ENCODE measurements at regions not wholly inside any gene's neighbourhood (a gene's known extent, or its start where the extent isn't known, plus 50 kb on each side); places are given as distances from the start of the nearest gene placed in this dataset.
"Not testable (repeated sequence)": the region's sequence is repeated elsewhere in the genome, so short reads cannot be mapped to it uniquely, and the experiment has no call there.

DNA sequence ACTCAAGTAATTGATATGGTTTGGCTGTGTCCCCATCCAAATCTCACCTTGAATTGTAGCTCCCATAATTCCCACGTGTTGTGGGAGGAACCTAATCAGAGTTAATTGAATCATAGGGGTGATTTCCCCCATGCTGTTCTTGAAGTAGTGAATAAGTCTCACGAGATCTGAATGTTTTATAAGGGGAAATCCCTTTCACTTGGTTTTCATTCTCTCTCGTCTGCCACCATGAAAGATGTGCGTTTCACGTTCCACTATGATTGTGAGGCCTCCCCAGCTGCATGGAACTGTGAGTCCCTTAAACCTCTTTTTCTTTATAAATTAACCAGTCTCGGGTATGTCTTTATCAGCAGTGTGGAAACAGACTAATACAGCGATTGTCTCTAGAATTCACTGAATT lies 135.4 kb downstream of the BACH1 start:
- CTCF ChIA-PET, result no interaction called here
- POLR2A ChIA-PET, result no interaction called here
- TF ChIP-seq CTBP1 (IDR thresholded peaks at IDR 0.05; ENCODE audit: borderline replicate concordance) (no peak), ZNF384 (IDR thresholded peaks at IDR 0.05) (no peak), TARDBP (IDR thresholded peaks at IDR 0.05) (no peak), FOXA1 (IDR thresholded peaks at IDR 0.05) (no peak), SP1 (IDR thresholded peaks at IDR 0.05) (no peak), BHLHE40 (IDR thresholded peaks at IDR 0.05; ENCODE audit: borderline replicate concordance) (no peak), LEF1 (IDR thresholded peaks at IDR 0.05; ENCODE audit: borderline replicate concordance) (no peak), NFRKB (IDR thresholded peaks at IDR 0.05) (no peak)

DNA sequence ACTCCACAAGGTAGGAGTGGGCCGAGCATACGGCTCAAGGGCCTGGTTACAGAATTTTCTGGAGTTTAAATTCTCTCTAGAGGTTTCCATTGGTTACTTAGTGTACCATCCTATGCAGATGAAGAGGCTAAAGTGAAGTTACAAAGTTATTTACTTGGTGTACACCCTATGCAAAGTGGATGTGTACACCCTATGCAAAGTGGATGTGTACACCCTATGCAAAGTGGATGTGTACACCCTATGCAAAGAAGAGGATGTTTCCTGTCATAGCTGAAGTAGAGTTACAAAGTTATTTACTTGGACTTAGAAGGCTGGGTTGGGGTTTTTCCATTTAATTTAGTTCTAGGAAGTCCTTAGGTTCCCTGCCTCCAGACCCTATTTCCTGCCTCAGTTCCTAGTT lies 136.3 kb downstream of the BACH1 start:
- CTCF ChIA-PET; POLR2A ChIA-PET; DNase-seq (ENCODE audit: extremely low spot score): not testable (repeated sequence)

More for the DNA sequence above, 135.4 kb downstream of the BACH1 start:
- no peak for DNase-seq (ENCODE audit: extremely low spot score)

DNA sequence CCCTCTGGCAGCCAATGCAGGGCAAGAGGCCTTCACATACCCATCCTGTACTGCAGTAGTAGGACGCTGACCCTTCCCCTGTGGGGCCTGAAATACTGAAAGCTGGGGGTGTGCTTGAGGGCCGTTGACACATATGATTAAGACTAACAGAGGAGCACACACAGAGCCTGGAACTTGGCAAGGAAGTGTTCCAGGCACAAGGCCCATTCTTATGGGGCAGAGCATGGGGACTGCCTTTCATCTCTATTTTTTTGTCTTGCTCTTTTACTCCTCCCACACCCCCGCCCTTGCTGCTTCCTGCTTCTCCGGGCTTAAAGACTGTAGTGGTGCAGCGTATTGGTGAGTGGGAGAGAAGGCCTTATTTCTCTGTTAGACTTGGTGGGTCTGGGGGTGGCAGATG lies 137.4 kb downstream of the BACH1 start:
- TF ChIP-seq HDGF (IDR thresholded peaks at IDR 0.05; ENCODE audit: borderline replicate concordance) (no peak), NFRKB (IDR thresholded peaks at IDR 0.05) (no peak), CTBP1 (IDR thresholded peaks at IDR 0.05; ENCODE audit: borderline replicate concordance) (no peak), ELF4 (IDR thresholded peaks at IDR 0.05) (no peak), FOXK2 (IDR thresholded peaks at IDR 0.05) (no peak), FOXA1 (IDR thresholded peaks at IDR 0.05) (no peak), SUZ12 (IDR thresholded peaks at IDR 0.05) (no peak), ARNT (IDR thresholded peaks at IDR 0.05) (no peak), ZNF384 (IDR thresholded peaks at IDR 0.05) (no peak), BHLHE40 (IDR thresholded peaks at IDR 0.05; ENCODE audit: borderline replicate concordance) (no peak), TARDBP (IDR thresholded peaks at IDR 0.05) (no peak)
- TF ChIP-seq, protein P1, sequence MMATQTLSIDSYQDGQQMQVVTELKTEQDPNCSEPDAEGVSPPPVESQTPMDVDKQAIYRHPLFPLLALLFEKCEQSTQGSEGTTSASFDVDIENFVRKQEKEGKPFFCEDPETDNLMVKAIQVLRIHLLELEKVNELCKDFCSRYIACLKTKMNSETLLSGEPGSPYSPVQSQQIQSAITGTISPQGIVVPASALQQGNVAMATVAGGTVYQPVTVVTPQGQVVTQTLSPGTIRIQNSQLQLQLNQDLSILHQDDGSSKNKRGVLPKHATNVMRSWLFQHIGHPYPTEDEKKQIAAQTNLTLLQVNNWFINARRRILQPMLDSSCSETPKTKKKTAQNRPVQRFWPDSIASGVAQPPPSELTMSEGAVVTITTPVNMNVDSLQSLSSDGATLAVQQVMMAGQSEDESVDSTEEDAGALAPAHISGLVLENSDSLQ (IDR thresholded peaks at IDR 0.05), result no peak
- ChIA-PET POLR2A (no interaction called here), CTCF (no interaction called here)
- DNase-seq (ENCODE audit: extremely low spot score), result no peak

DNA sequence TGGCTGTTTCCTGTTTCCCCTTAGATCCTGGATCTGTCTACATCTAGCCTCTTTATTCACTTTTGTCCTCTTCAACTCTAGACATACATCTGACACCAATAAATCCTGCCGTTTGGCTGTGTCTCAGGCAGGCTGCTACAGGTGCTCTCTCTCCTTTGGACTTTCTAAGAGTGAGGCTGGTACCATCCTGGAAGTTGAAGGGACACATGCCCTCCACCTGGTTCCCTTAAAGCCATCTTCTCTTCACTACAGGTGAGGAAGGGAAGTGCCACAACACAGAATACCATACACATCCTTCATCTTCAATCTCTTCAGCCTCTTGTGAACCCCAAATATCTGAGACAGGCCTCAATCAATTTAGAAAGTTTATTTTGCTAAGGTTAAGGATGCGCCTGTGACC lies 137.9 kb downstream of the BACH1 start:
- TF ChIP-seq NFRKB (IDR thresholded peaks at IDR 0.05) (no peak), CTBP1 (IDR thresholded peaks at IDR 0.05; ENCODE audit: borderline replicate concordance) (no peak), SP1 (IDR thresholded peaks at IDR 0.05) (no peak), L3MBTL2 (conservative IDR thresholded peaks at IDR 0.05) (no peak), ARNT (IDR thresholded peaks at IDR 0.05) (no peak), HDGF (IDR thresholded peaks at IDR 0.05; ENCODE audit: borderline replicate concordance) (no peak), FOXM1 (IDR thresholded peaks at IDR 0.05; ENCODE audit: borderline replicate concordance) (no peak), ELF4 (IDR thresholded peaks at IDR 0.05) (no peak), LEF1 (IDR thresholded peaks at IDR 0.05; ENCODE audit: borderline replicate concordance) (no peak), TARDBP (IDR thresholded peaks at IDR 0.05) (no peak), BHLHE40 (IDR thresholded peaks at IDR 0.05; ENCODE audit: borderline replicate concordance) (no peak), ZNF384 (IDR thresholded peaks at IDR 0.05) (no peak), FOXA1 (IDR thresholded peaks at IDR 0.05) (no peak)
- no peak for DNase-seq (ENCODE audit: extremely low spot score)
- CTCF ChIA-PET, result no interaction called here
- POLR2A ChIA-PET, result no interaction called here

DNA sequence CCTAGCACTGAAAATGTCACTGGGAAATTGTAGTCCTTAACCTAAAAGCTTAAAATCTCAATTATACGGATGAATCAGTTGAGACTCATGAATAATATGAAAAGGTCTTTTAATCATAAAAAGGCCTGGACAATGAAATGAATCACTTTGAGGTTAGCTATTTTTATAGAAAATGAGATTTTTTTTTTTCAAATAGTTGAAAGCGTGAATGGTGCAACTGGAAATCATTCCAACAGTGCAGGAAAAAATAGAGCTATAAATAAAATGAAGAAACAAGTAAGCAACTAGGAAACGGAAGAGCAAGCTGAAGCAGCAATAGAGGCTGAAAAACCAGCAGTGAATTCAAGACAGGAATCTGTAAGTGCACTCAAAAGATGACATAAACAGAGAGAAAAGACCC lies 142.9 kb downstream of the BACH1 start:
- POLR2A ChIA-PET, result no interaction called here
- CTCF ChIA-PET, result no interaction called here
- no peak for DNase-seq (ENCODE audit: extremely low spot score)
- TF ChIP-seq FOXK2 (IDR thresholded peaks at IDR 0.05) (no peak), L3MBTL2 (conservative IDR thresholded peaks at IDR 0.05) (no peak)
- TF ChIP-seq, protein P1 (IDR thresholded peaks at IDR 0.05), result no peak

DNA sequence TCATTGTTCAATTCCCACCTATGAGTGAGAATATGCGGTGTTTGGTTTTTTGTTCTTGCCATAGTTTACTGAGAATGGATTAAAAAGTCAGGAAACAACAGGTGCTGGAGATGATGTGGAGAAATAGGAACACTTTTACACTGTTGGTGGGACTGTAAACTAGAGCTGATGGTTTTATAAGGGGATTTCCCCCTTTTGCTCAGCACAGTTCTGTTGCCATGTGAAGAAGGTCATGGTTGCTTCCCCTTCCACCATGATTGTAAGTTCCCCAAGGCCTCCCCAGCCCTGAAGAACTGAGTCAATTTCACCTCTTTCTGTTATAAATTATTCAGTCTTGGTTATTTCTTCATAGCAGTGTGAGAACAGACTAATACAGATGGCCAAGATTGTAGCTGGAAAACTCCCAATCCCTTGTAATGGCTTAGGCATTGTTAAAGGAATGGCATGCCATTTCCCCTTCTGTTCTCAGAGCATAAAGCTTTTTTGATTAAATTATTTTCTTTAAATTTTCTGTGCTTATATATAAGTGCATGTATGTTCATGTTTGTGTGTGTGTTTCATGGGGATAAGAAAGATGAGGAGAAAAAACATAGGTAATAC lies 144.8 kb downstream of the BACH1 start:
- DNase-seq (ENCODE audit: extremely low spot score), result no peak
- TF ChIP-seq HDGF (IDR thresholded peaks at IDR 0.05; ENCODE audit: borderline replicate concordance) (no peak), FOXM1 (IDR thresholded peaks at IDR 0.05; ENCODE audit: borderline replicate concordance) (no peak), BHLHE40 (IDR thresholded peaks at IDR 0.05; ENCODE audit: borderline replicate concordance) (no peak), SUZ12 (IDR thresholded peaks at IDR 0.05) (no peak), L3MBTL2 (conservative IDR thresholded peaks at IDR 0.05) (no peak), NFRKB (IDR thresholded peaks at IDR 0.05) (no peak), ZNF384 (IDR thresholded peaks at IDR 0.05) (no peak), ARNT (IDR thresholded peaks at IDR 0.05) (no peak), FOXK2 (IDR thresholded peaks at IDR 0.05) (no peak), TARDBP (IDR thresholded peaks at IDR 0.05) (no peak), FOXA1 (IDR thresholded peaks at IDR 0.05) (no peak), SP1 (IDR thresholded peaks at IDR 0.05) (no peak), LEF1 (IDR thresholded peaks at IDR 0.05; ENCODE audit: borderline replicate concordance) (no peak)
- ChIA-PET CTCF (interaction anchor here (0.6 kb wide), 1 partner anchor 73 kb away, joined by 3 read pairs; no protein-coding TSS in a partner anchor), POLR2A (no interaction called here)

DNA sequence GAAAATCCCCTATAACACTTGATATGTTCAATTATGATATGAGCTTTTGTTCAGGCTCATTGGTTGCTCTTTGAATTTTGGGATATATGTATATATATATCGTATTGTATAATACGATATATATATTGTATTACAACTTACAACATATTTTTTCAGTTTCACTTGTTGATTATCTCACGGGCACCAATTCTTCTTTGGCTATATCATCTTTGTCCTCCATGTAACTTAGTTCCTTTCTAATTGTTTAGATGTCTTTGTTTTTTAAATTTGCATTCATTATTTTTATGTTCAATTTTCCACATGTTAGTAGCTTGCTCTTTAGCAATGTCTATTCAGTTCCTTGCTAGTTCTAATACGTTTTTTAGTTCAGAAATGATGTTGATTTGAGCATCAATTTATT lies 150.0 kb downstream of the BACH1 start:
- no peak for TF ChIP-seq FOXK2 (IDR thresholded peaks at IDR 0.05)
- no peak for TF ChIP-seq ELF4 (IDR thresholded peaks at IDR 0.05)
- no peak for TF ChIP-seq FOXM1 (IDR thresholded peaks at IDR 0.05; ENCODE audit: borderline replicate concordance)
- no peak for TF ChIP-seq CTBP1 (IDR thresholded peaks at IDR 0.05; ENCODE audit: borderline replicate concordance)
- TF ChIP-seq HDGF (IDR thresholded peaks at IDR 0.05; ENCODE audit: borderline replicate concordance), result no peak
- no peak for TF ChIP-seq FOXA1 (IDR thresholded peaks at IDR 0.05)
- TF ChIP-seq, protein P1 (IDR thresholded peaks at IDR 0.05), result no peak
- DNase-seq (ENCODE audit: extremely low spot score), result no peak
- ChIA-PET CTCF (no interaction called here), POLR2A (no interaction called here)
